ENCODE measurements at regions not wholly inside any gene's neighbourhood (a gene's known extent, or its start where the extent isn't known, plus 50 kb on each side); places are given as distances from the start of the nearest gene placed in this dataset.

GRCh38 chr7:69263550-69263949 is 334.7 kb upstream of the AUTS2 start:
- ChIA-PET POLR2A (ENCODE audit: unreplicated experiment) (no interaction called here), CTCF (interaction anchor here (0.6 kb wide), 1 partner anchor 84 kb away, joined by 3 read pairs; no protein-coding TSS in a partner anchor)

More at GRCh38 chr7:69263550-69263949, 334.7 kb upstream of the AUTS2 start:
- no peak for TF ChIP-seq MAZ (IDR thresholded peaks at IDR 0.05; ENCODE audit: borderline replicate concordance, low read depth, low read length)
- TF ChIP-seq, protein P1, sequence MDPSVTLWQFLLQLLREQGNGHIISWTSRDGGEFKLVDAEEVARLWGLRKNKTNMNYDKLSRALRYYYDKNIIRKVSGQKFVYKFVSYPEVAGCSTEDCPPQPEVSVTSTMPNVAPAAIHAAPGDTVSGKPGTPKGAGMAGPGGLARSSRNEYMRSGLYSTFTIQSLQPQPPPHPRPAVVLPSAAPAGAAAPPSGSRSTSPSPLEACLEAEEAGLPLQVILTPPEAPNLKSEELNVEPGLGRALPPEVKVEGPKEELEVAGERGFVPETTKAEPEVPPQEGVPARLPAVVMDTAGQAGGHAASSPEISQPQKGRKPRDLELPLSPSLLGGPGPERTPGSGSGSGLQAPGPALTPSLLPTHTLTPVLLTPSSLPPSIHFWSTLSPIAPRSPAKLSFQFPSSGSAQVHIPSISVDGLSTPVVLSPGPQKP (IDR thresholded peaks at IDR 0.05; ENCODE audit: borderline replicate concordance, low read depth, low read length): no peak
- TF ChIP-seq RAD21 (IDR thresholded peaks at IDR 0.05; ENCODE audit: low read length): no peak
- TF ChIP-seq CEBPB (IDR thresholded peaks at IDR 0.05; ENCODE audit: low read depth, low read length): no peak
- TF ChIP-seq MXI1 (IDR thresholded peaks at IDR 0.05; ENCODE audit: borderline replicate concordance, low read depth, low read length): no peak
- no peak for TF ChIP-seq SMC3 (IDR thresholded peaks at IDR 0.05; ENCODE audit: low read depth, low read length)
- TF ChIP-seq RFX5 (IDR thresholded peaks at IDR 0.05; ENCODE audit: low read depth, low read length): no peak
- TF ChIP-seq FOS (IDR thresholded peaks at IDR 0.05; ENCODE audit: low read depth, low read length): no peak
- no peak for TF ChIP-seq NFE2L2 (IDR thresholded peaks at IDR 0.05; ENCODE audit: low read depth, low read length)
- Histone ChIP-seq H3K56ac (ENCODE audit: extremely low read depth, insufficient read depth, low read length) (no peak overlapping the region), H4K5ac (ENCODE audit: low read depth, low read length) (no peak overlapping the region), H3K27ac (ENCODE audit: insufficient read depth, low read length) (no peak overlapping the region), H4K20me1 (ENCODE audit: insufficient read depth, low read length) (no peaks in the 10 kb centered on the region), H3K36me3 (ENCODE audit: control insufficient read depth, insufficient read depth, low read length) (no peaks in the 10 kb centered on the region), H2AK5ac (ENCODE audit: low read depth, low read length) (no peak overlapping the region), H3K9ac (ENCODE audit: low read depth, low read length) (no peak overlapping the region), H2BK120ac (ENCODE audit: low read depth, low read length) (no peak overlapping the region), H3K9me3 (ENCODE audit: control insufficient read depth, insufficient read depth, low read length) (peaks cover 15% of the 10 kb centered on the region), H2AK9ac (replicated peaks; ENCODE audit: low read depth, low read length, poor library complexity) (no peak overlapping the region), H3K9me1 (ENCODE audit: insufficient read depth, low read length) (no peaks in the 10 kb centered on the region), H3K4me2 (ENCODE audit: low read depth, low read length) (no peak overlapping the region), H3K4me3 (ENCODE audit: insufficient read depth, low read depth, low read length) (no peak overlapping the region), H2AFZ (replicated peaks; ENCODE audit: low read length, poor library complexity) (no peak overlapping the region), H2BK20ac (ENCODE audit: low read depth, low read length) (no peak overlapping the region), H3K23ac (ENCODE audit: low read depth, low read length) (no peak overlapping the region), H3K27me3 (ENCODE audit: control insufficient read depth, insufficient read depth, low read length) (no peaks in the 10 kb centered on the region), H3K4me1 (ENCODE audit: control insufficient read depth, insufficient read depth, low read length) (no peaks in the 10 kb centered on the region), H2BK15ac (ENCODE audit: low read depth, low read length) (no peak overlapping the region), H3K79me1 (ENCODE audit: low read depth in 1 of 2, low read length in 2 of 2) (no peaks in the 10 kb centered on the region), H4K91ac (ENCODE audit: insufficient read depth, low read depth, low read length) (no peak overlapping the region), H3K14ac (replicated peaks; ENCODE audit: low read depth, low read length) (no peak overlapping the region), H2BK5ac (ENCODE audit: low read depth, low read length, poor library complexity, severe bottlenecking) (peak overlapping the region; percentile 70), H4K8ac (ENCODE audit: low read depth in 2 of 2, low read length in 2 of 2) (no peak overlapping the region), H3K18ac (ENCODE audit: low read depth, low read length) (no peak overlapping the region), H3K4ac (ENCODE audit: low read depth, low read length) (no peak overlapping the region)
- DNase-seq: no peak
- no peak for ATAC-seq (ENCODE audit: low read depth)
- no TSS peak for BruUV-seq (replicated peaks)
- dilution Hi-C loops (cut with HindIII; ENCODE audit: low sequenced_read_pairs, unreplicated experiment): no loop called here
- intact Hi-C loops (cut with micrococcal nuclease): no loop called here
- in situ Hi-C loops (cut with MboI; ENCODE audit: low sequenced_read_pairs): no loop called here

Data from IMR-90 (cell line).